Hematopoietic multipotent progenitor cell treated with erythropoietin and hydrocortisone succinate and interleukin-3 and kit ligand, for 6 days (in vitro differentiated cells): ENCODE measurements at regions not wholly inside any gene's neighbourhood (a gene's known extent, or its start where the extent isn't known, plus 50 kb on each side); places are given as distances from the start of the nearest gene placed in this dataset.

ENCODE experiments used
- DNase-seq: peaks from one replicate; pipeline ENCODE4 v3.0.0-alpha.2; 2015

DNA sequence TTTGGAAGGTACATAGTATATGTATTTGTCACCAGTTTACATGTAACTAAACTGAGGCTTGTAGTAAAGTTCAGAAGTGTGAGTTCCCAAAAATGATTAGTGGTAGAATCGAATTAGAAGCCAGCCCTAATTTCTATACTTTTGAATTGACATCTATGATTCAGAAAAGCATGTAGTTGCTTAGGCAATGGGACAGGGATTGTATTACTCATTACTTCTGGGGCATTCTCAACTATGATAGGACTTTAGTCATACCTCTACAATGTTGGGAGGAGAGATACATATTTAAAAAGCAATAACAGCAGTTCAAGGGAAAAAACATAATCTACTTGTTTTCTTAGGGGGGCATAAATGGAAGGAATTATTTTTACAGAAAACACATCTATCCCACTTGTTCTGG is 277.9 kb upstream of the E2F7 start:
- no peak for DNase-seq

GRCh38 chr12:77342253-77342652 is 276.9 kb upstream of the E2F7 start:
- DNase-seq: no peak

DNA sequence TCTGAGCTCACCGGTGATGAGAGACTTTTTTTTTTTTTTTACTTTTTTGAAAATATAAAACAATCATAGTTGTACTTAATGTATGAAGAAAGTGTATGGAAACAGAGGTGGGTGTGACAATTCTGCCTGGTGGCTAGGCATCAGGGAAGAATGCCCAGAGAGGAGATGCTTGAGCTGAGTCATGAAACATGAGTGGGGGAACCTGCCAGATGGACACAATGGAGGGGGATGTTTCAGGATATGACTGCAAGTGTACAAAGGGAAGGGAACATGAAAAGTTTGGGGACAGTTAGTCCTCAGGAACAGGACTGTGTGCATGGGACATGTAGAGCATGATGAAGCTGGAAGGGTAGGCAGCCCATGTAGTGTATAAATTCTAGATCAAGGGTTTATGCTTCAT is 274.2 kb upstream of the E2F7 start:
- no peak for DNase-seq

- no peak for DNase-seq
Measured at GRCh38 chr12:77337362-77337761, 272.0 kb upstream of the E2F7 start.

DNA sequence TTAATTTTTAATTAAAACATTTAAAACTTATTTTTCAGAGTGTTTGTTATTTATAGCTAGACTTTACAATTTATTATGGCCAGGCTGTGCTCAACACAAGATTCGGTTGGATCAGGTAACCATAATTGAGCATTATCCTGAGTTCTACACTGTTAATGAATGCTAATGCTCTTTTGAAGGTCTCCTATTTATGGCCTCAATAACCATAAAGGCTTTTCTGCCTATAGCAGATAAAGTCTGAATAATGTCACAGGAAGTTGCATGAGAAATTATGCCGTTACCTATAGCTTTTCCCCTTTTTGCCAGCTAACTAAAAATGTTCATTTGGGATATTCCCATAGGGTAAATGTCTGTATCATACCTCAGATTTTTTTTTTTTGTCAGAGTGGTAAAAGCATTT is 269.4 kb upstream of the E2F7 start:
- DNase-seq: no peak

GRCh38 chr12:77328326-77328725 is 263.0 kb upstream of the E2F7 start:
- DNase-seq: no peak

DNA sequence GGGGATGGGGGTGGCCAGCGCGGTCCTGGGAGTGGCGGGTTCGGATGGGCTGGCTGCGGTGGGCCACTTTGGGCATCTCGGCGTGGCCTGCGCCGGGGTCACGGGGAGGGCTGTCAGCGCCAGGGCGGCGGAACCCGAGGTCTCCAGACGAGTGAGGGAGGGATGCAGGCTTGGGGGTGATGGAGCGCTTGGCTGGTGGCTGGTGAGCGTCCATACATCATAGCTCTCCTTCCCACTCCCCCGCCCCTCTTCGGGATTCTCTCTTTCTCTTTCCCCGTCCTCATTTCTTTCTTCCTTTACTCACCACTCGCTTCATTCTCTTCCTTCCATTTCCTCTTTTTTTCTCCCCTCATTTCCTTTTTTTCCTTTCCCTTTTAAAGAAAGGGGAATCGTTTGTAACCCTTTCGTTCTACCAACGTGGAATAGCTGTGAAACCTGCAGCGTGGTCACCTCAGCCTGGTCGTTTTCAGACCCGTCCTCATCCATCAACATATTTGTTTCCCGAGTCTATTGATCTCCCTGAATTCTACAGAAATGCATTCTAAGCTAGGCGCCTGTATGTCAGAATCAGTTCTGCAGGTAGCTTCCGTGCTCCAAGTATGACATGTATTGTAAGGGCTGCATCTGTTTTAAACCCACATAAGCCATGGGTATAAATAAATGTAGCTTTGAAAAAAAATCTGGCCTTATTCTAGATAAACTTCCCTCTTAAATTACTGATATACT is 260.3 kb upstream of the E2F7 start:
- DNase-seq: no peak

DNA sequence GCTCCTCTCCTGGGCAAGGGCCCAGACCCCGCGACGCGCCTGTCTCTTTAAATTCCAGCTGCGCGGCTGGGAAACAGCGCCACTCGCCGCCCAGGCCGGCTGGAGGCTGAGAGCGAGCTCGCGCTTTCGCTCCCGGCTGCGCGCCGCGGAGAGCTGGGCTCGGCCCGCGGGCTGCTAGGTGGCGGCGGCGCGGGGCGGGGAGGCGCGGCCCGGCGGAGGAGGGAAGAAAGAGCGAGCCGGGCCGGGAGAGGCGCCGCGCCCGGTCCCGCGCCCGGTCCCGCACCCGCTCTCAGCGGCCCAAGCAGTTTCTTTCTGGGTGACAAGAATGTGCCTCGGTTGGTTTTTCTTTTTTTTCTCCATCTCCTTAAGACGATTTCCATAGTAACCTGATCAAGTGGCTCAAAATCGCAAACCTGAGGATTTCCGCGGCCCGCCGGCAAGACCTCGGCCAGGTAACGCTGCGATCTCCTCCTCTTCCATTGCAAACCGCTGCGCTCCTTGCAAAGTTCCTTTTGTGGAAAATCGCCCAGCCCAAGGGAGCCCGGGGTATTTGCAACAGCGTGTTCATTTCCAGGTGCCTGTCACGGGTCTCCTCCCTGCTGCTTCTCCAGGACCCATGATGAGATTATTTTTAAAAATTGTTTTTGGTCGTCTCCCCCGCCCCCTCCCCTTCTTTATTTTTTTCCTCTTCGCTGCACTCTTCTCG is 259.5 kb upstream of the E2F7 start:
- peak; percentile 66 for DNase-seq

GRCh38 chr12:77324416-77324762 is 259.0 kb upstream of the E2F7 start:
- DNase-seq: no peak

- no peak for DNase-seq
Measured at GRCh38 chr12:77323788-77324415, 258.5 kb upstream of the E2F7 start.

DNA sequence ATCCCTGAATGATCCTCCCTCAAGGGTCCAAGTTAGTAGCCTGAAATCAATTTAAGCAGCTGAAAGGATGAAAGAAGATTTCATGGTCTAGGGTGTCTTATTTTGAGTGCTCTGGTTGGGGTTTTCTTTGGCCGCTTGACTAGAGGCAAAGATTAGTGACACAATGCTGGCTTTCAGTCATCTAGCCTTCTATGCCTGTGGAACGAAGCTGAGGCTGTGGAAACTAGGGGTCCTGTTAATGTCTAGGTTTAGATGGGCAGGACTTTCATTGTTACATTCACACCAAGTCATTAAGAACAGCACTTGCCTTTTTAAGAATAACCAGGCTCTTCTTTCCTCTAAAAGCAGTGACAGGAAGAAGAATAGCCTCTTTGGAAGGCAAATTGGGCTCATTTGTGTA is 253.8 kb upstream of the E2F7 start:
- DNase-seq: no peak

- no peak for DNase-seq
Measured at GRCh38 chr12:77315407-77315806, 250.0 kb upstream of the E2F7 start.

- DNase-seq: no peak
Measured at GRCh38 chr12:77314378-77315052, 249.1 kb upstream of the E2F7 start.

DNA sequence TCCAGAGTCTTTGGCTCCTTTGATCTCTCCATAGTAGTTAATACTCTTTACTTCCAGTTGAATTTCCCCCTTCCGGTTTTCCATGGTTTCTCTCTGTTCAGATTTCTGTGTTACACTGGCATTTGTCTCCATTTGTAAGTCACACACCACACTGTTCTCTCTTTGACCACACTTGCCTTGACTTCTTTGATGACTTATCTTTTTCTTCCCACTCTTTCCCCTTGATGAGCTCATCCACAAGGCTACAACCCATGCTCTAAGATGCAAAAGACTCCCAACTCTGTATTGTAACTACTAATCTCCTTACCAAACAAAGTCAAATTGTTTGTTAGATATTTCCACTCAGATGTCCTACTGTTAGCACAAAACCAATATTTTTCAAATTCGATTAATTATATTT is 242.7 kb upstream of the E2F7 start:
- DNase-seq: no peak

DNA sequence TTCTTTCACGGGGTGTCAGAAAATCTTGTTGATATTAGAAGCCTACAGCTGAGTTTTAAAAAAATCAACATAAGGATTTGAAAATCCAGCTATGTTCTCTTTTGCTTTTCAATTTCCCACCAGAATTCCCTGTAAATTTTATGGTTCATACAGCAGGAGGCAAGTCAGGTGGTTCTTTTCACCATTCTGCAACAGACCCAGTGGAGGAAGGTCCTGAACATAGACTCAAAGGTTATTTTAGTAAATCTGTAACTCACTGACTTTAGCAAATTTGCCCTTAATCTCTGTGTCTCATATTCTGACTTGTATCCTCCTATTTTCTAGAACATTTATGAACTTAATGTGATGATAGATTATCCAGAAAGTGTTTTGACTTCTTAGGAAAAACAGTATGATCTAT is 235.4 kb upstream of the E2F7 start:
- no peak for DNase-seq

GRCh38 chr12:77299910-77300669 is 234.7 kb upstream of the E2F7 start:
- DNase-seq: no peak

- DNase-seq: no peak
Measured at GRCh38 chr12:77299001-77299400, 233.6 kb upstream of the E2F7 start.

- no peak for DNase-seq
Measured at GRCh38 chr12:77294016-77294415, 228.6 kb upstream of the E2F7 start.

DNA sequence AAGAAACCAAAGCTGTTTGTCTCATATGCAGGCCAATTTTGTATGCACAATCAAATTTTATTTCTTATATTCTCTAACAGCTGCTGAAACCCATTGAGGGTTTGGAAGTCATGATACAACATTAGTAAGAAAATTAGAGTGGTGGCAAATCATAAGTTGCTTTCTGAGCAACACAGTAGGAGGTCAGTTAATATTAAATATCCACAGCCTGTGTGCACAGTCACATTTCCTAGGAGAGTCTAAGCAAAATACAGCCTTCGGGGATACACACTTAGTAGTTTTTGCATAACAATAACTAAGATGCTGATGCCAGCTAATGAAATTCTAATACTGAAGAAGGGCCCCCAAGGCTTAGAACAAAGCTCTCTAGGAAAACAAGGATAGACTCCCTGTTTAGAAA is 209.6 kb upstream of the E2F7 start:
- no peak for DNase-seq

- DNase-seq: no peak
Measured at GRCh38 chr12:77273898-77274297, 208.5 kb upstream of the E2F7 start.

GRCh38 chr12:77256956-77257355 is 191.6 kb upstream of the E2F7 start:
- DNase-seq: no peak

GRCh38 chr12:77253321-77253720 is 188.0 kb upstream of the E2F7 start:
- DNase-seq: no peak

DNA sequence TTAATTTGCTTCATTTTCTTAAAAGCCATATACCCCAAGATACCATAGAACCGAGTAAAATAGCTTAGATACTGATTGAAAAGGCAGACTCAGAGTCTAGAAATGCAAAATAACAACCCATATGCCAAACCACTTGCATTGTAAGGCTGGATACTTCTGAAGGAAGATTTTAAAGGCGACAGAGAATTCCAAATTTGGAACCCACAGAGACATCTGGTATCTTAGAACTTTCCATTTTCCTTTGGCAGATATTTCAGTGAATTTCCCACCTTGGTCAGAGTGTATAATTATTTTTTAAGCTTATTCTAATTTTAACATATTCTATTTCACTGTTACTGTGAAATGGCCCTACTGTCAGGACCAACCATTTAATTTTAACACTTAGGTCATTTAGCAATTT is 186.4 kb upstream of the E2F7 start:
- no peak for DNase-seq
